WTC11 (cell line): ENCODE measurements at regions not wholly inside any gene's neighbourhood (a gene's known extent, or its start where the extent isn't known, plus 50 kb on each side); places are given as distances from the start of the nearest gene placed in this dataset.

ENCODE experiments used
- ATAC-seq: fragments of 200-7000 bp; cut with Tn5 transposase; 2 replicates; pipeline ENCODE4 v1.10.0; 2021; ENCODE audit warnings: mild to moderate bottlenecking, moderate library complexity
- CTCF ChIA-PET: fragments of 300-600 bp; sonication (Branson Sonifier 250); formaldehyde crosslinking; loops from one replicate; lab custom pipeline; 2021; ENCODE audit warnings: antibody characterized with exemption; lab: Charles Lee
- POLR2A ChIA-PET: fragments of 350-600 bp; sonication (Branson Sonifier 250); formaldehyde crosslinking; loops from one replicate; lab custom pipeline; 2021; ENCODE audit warnings: antibody characterized with exemption; lab: Charles Lee
- DNase-seq: peaks from one replicate; pipeline ENCODE4 v3.0.0; 2021; ENCODE audit warnings: low spot score
- H3K27ac Mint-ChIP-seq: 2 replicates; pipeline ENCODE4 v1.8.0; 2021; ENCODE audit warnings: mixed read lengths
- H3K27me3 Mint-ChIP-seq: 2 replicates; pipeline ENCODE4 v1.8.0; 2021; ENCODE audit warnings: low read depth, mild to moderate bottlenecking, moderate library complexity, mixed read lengths
- H3K36me3 Mint-ChIP-seq: 2 replicates; pipeline ENCODE4 v1.8.0; 2021; ENCODE audit warnings: mixed read lengths
- H3K4me1 Mint-ChIP-seq: 2 replicates; pipeline ENCODE4 v1.8.0; 2022; ENCODE audit warnings: mixed read lengths
- H3K4me3 Mint-ChIP-seq: 2 replicates; pipeline ENCODE4 v1.8.0; 2021; ENCODE audit warnings: mild to moderate bottlenecking, moderate library complexity, mixed read lengths
- H3K9me3 Mint-ChIP-seq: 2 replicates; pipeline ENCODE4 v1.8.0; 2021; ENCODE audit warnings: mixed read lengths
- ATF2 ChIP-seq: sonication (generic); formaldehyde crosslinking; IDR thresholded peaks from 2 replicates; pipeline ENCODE4 v1.8.1; 2022; ENCODE audit warnings: low read depth, missing genetic modification reagents, borderline replicate concordance
- ATF6 ChIP-seq: sonication (generic); formaldehyde crosslinking; IDR thresholded peaks from 2 replicates; pipeline ENCODE4 v1.8.1; 2023; ENCODE audit warnings: mild to moderate bottlenecking, missing genetic modification reagents
- CDX4 ChIP-seq: fragments of 250-450 bp; sonication (Bioruptor Pico); IDR thresholded peaks from 2 replicates; pipeline ENCODE4 v1.9.0; 2021; ENCODE audit warnings: moderate library complexity, mild to moderate bottlenecking, inconsistent platforms, borderline replicate concordance
- E2F5 ChIP-seq: sonication (generic); formaldehyde crosslinking; IDR thresholded peaks from 2 replicates; pipeline ENCODE4 v1.8.1; 2022; ENCODE audit warnings: mild to moderate bottlenecking, moderate library complexity, missing genetic modification reagents
- FOXP4 ChIP-seq: sonication (generic); formaldehyde crosslinking; IDR thresholded peaks from 2 replicates; pipeline ENCODE4 v1.8.0; 2022; ENCODE audit warnings: mild to moderate bottlenecking, missing genetic modification reagents
- GABPB1 ChIP-seq: sonication (generic); formaldehyde crosslinking; IDR thresholded peaks from 2 replicates; pipeline ENCODE4 v1.8.1; 2023; ENCODE audit warnings: mild to moderate bottlenecking, missing genetic modification reagents
- GRHL2 ChIP-seq: fragments of 250-450 bp; sonication (Bioruptor Pico); IDR thresholded peaks from 2 replicates; pipeline ENCODE4 v1.8.0; 2022; ENCODE audit warnings: mild to moderate bottlenecking, moderate library complexity; ENCODE audit not compliant: insufficient replicate concordance, severe bottlenecking
- GTF2I ChIP-seq: fragments of 250-450 bp; sonication (Bioruptor Pico); conservative IDR thresholded peaks from 2 replicates; pipeline ENCODE4 v1.4.0; 2021; ENCODE audit warnings: mild to moderate bottlenecking
- NR1H2 ChIP-seq: sonication (generic); formaldehyde crosslinking; IDR thresholded peaks from 2 replicates; pipeline ENCODE4 v1.9.0; 2021; ENCODE audit warnings: mild to moderate bottlenecking, moderate library complexity, missing genetic modification reagents
- PRRX2 ChIP-seq: fragments of 250-450 bp; sonication (Bioruptor Pico); IDR thresholded peaks from 2 replicates; pipeline ENCODE4 v1.8.0; 2021; ENCODE audit warnings: mild to moderate bottlenecking
- RORB ChIP-seq: fragments of 250-450 bp; sonication (Bioruptor Pico); IDR thresholded peaks from 2 replicates; pipeline ENCODE4 v1.9.0; 2021; ENCODE audit warnings: mild to moderate bottlenecking
- SMAD3 ChIP-seq: sonication (generic); formaldehyde crosslinking; IDR thresholded peaks from 2 replicates; pipeline ENCODE4 v1.8.0; 2022; ENCODE audit warnings: missing genetic modification reagents, mild to moderate bottlenecking, borderline replicate concordance
- STAT6 ChIP-seq: sonication (generic); formaldehyde crosslinking; conservative IDR thresholded peaks from 2 replicates; pipeline ENCODE4 v1.8.1; 2023; ENCODE audit warnings: mild to moderate bottlenecking, low read depth, missing genetic modification reagents, moderate library complexity
- TCF7 ChIP-seq: sonication (generic); formaldehyde crosslinking; IDR thresholded peaks from 2 replicates; pipeline ENCODE4 v1.8.0; 2022; ENCODE audit warnings: mild to moderate bottlenecking, low read depth, missing genetic modification reagents, moderate library complexity
- TEAD4 ChIP-seq: sonication (generic); formaldehyde crosslinking; IDR thresholded peaks from 2 replicates; pipeline ENCODE4 v1.8.0; 2022; ENCODE audit warnings: mild to moderate bottlenecking, missing genetic modification reagents
- USF1 ChIP-seq: sonication (generic); formaldehyde crosslinking; IDR thresholded peaks from 2 replicates; pipeline ENCODE4 v1.8.0; 2022; ENCODE audit warnings: mild to moderate bottlenecking, missing genetic modification reagents
- ZNF219 ChIP-seq: sonication (generic); formaldehyde crosslinking; IDR thresholded peaks from 2 replicates; pipeline ENCODE4 v1.8.0; 2023; ENCODE audit warnings: missing genetic modification reagents, mild to moderate bottlenecking, borderline replicate concordance
- ZNF263 ChIP-seq: sonication (generic); formaldehyde crosslinking; IDR thresholded peaks from 2 replicates; pipeline ENCODE4 v1.8.1; 2022; ENCODE audit warnings: low read depth, mild to moderate bottlenecking, moderate library complexity, missing genetic modification reagents
- ZNF425 ChIP-seq: fragments of 250-450 bp; sonication (Bioruptor Pico); conservative IDR thresholded peaks from 2 replicates; pipeline ENCODE4 v1.9.0; 2021; ENCODE audit warnings: mild to moderate bottlenecking
- ZNF671 ChIP-seq: fragments of 250-450 bp; sonication (Bioruptor Pico); IDR thresholded peaks from 2 replicates; pipeline ENCODE4 v1.8.0; 2021; ENCODE audit warnings: mild to moderate bottlenecking

- DNase-seq = no peak
- TF ChIP-seq SMAD3 (CRISPR knock-in tag) (no peak), NR1H2 (CRISPR knock-in tag) (no peak), ZNF219 (CRISPR knock-in tag) (no peak), TCF7 (CRISPR knock-in tag) (no peak), ZNF263 (CRISPR knock-in tag) (no peak), RORB (no peak), STAT6 (CRISPR knock-in tag) (no peak), CDX4 (CRISPR knock-in tag) (no peak), ATF6 (no peak), ZNF425 (CRISPR knock-in tag) (no peak), ATF2 (CRISPR knock-in tag) (no peak), GRHL2 (CRISPR knock-in tag) (no peak), USF1 (CRISPR knock-in tag) (no peak), E2F5 (CRISPR knock-in tag) (no peak), ZNF671 (CRISPR knock-in tag) (no peak), GTF2I (CRISPR knock-in tag) (no peak), PRRX2 (CRISPR knock-in tag) (no peak), TEAD4 (CRISPR knock-in tag) (no peak), FOXP4 (CRISPR knock-in tag) (no peak), GABPB1 (CRISPR knock-in tag) (no peak)
Measured at GRCh38 chr22:49405590-49405989, 422.1 kb downstream of the BRD1 start.

More at GRCh38 chr22:49405590-49405989, 422.1 kb downstream of the BRD1 start:
- Mint-ChIP-seq H3K27me3 (peaks cover 4% of the 10 kb centered on the region), H3K4me3 (no peak overlapping the region), H3K9me3 (peaks cover 17% of the 10 kb centered on the region), H3K27ac (no peak overlapping the region), H3K4me1 (peaks cover 8% of the 10 kb centered on the region; the same call in 1 of the 2 replicates), H3K36me3 (no peaks in the 10 kb centered on the region)
- CTCF ChIA-PET = no interaction called here
- ATAC-seq = no peak
- POLR2A ChIA-PET = no interaction called here
